GM19397 (cell line): ENCODE measurements at regions not wholly inside any gene's neighbourhood (a gene's known extent, or its start where the extent isn't known, plus 50 kb on each side); places are given as distances from the start of the nearest gene placed in this dataset.

ENCODE experiments used
- ATAC-seq: cut with Tn5 transposase; IDR thresholded peaks from one replicate; pipeline ENCODE4 v1.9.1; 2021; ENCODE audit warnings: mild to moderate bottlenecking, moderate library complexity; ENCODE audit not compliant: unreplicated experiment

GRCh38 chr1:239779962-239780361, 311.7 kb upstream of the FMN2 start:
- ATAC-seq, result no peak

DNA sequence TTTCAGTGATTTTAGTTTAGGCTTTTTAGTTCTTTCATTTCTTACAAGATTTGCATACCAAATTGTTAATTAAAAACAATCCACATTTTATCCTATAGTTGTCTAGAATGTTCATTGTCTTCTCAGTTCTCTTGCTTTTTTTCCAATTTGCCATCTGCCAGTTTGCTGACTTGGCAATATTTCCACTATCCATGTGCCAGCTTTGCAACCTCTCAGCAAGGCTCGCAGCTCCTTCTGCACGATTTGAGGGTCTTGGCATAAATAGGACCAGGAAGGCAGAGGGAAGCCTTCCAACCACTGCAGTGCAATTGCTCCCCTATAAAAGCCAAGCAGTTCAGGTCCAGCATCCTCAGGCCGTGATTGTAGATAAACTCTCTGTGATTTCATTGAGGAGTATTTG, 306.8 kb upstream of the FMN2 start:
- ATAC-seq, result no peak

- ATAC-seq, result no peak
These were observed 306.1 kb upstream of the FMN2 start for GRCh38 chr1:239785576-239785975.

GRCh38 chr1:239786464-239786863, 305.2 kb upstream of the FMN2 start:
- no peak for ATAC-seq

DNA sequence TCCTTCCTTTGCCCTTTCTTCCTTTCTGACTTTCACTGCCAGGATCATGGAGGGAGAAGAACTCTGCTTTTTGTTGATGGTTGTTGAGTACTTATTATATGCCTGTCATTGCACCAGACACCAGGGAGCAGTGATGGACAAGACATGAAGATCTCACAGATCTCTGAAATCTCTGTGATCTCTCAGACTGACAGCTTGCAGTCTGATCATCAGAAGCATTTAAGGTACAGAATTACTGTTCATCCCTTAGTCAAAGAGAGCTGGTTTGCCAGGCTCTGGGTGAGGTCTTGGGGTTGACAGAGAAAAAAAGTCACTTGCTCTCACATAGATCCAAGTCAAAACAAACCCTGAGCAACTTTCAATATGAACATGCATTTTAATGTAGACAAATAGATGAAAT, 299.5 kb upstream of the FMN2 start:
- no peak for ATAC-seq

- ATAC-seq, result no peak
These were observed 296.4 kb upstream of the FMN2 start for GRCh38 chr1:239795304-239795703.

GRCh38 chr1:239799617-239800016, 292.1 kb upstream of the FMN2 start:
- no peak for ATAC-seq

GRCh38 chr1:239800861-239801260, 290.8 kb upstream of the FMN2 start:
- no peak for ATAC-seq

- ATAC-seq, result no peak
These were observed 289.4 kb upstream of the FMN2 start for GRCh38 chr1:239802275-239802674.

DNA sequence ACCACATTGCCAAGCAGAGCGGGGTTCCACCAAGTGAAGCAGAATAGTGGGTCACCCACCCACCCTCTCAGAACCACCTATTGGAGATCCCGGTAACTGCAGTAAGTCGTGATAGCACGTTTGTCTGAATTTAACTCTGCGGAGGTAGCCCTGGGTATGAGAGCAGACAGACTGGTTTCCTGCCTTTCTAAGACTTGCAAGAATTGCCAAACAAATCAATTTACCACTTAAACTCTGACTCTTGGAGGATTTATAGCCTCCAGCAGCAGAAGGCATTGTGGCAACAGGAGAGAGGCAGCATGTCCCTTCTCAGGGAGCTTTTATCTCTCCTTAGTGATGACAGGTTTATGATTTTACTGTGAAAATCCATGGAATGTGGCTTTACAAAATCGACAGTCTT, 287.9 kb upstream of the FMN2 start:
- ATAC-seq, result no peak

DNA sequence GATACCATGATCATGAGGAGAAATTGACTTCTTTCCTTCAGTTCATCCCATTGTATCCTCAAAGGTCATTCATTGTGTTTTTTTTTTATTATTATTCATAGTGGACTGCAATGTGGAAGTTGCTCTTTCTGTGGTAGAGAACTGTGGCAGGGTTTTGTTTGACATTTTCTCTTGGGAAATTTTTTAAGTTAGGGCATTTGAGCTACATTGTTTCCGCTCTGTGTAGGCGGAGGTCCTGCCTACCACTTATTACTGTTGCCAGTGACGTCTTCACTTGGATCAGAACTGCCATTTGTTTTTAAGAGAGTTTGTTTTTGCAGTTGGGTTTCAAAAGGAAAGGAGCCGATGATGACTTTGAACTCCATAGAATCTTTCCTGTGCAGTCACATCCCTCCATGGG, 287.4 kb upstream of the FMN2 start:
- ATAC-seq, result no peak

DNA sequence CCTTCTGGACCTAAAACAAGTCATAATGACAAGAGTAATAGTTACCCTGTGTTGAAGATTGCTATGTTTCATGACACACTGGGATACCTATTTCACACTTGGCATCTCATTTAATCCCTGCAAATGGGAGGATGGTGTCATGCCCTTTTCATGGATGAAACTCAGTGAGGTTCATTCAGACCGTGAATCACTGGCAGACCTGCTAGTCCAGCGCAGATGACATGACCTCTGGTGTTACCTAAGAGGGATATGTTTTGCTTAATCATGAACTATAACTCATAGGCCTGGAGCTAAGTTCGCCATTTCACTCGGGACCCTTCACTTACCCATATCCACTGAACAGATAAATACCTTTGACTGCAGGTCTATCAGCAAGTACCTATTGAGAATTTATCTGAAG, 286.6 kb upstream of the FMN2 start:
- no peak for ATAC-seq

GRCh38 chr1:239805851-239806772, 285.6 kb upstream of the FMN2 start:
- ATAC-seq, result no peak

- ATAC-seq, result no peak
These were observed 284.8 kb upstream of the FMN2 start for GRCh38 chr1:239806897-239807296.

GRCh38 chr1:239807361-239807760, 284.3 kb upstream of the FMN2 start:
- ATAC-seq, result no peak

GRCh38 chr1:239810061-239810481, 281.6 kb upstream of the FMN2 start:
- ATAC-seq, result no peak

DNA sequence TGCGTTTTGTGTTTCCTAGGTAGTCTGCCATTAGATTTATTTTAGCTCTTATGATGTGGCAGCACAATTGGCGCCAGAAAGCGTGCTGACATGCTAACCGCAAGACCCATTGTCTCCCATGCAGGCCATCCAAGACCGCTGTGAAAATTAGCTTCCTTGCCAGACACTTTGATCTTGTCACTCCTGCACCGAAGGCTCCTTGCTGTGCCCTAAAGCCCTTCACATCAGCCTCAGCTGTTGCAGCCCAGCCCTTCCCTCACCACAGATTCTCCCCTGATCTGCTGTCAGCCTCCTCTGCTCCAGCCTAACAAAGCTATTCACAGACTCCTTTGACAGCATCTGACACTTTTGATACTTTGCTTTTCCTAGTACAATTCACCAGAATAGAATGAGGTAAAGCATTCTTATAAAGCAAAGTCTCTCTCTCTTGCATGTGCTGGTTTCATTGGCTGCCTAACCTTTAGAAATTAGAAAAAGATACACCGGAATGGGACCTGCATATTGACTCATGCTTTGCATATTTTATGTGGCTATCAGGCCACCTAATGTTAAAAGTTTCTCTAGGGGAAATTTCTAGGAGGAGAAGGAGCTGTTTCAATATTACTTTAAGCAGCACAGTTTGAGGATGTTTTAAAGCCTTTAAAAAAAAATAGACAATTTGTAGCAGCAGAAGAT, 280.3 kb upstream of the FMN2 start:
- ATAC-seq, result no peak

GRCh38 chr1:239812580-239812979, 279.1 kb upstream of the FMN2 start:
- no peak for ATAC-seq

GRCh38 chr1:239814306-239814881, 277.3 kb upstream of the FMN2 start:
- ATAC-seq, result no peak

- ATAC-seq, result no peak
These were observed 276.6 kb upstream of the FMN2 start for GRCh38 chr1:239815074-239815473.

DNA sequence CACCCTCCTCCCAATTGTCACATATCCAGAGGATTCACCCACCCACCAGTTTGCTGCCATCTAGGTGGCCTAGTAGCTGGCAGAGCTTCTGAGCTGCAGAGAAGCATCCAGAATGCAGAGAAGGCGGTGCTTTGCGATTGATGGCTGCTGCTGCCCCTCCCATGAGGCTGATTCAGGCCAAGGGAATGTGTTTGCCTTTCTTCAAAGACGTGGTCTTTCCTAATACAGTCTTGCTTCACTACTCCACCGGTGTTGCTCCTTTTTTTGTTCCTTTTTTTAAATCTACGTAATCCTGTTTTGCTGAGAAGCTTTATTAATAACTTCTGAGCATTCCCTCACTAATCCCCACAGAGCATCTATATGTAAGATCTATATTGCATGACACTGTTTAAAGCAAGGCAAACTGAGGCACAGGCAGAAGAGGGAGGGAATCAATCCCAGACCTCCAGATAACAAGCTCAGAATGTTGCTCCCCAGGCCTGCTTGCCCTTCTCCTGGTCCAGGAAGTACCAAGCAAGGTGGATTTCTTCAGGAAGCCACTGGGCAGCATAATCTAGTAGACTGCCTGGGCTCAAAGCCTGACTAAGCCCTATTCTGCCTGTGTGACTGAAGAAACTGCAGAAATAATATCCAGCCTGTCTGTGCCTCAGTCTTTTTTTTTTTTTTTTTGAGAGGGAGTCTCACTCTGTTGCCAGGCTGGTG, 275.5 kb upstream of the FMN2 start:
- ATAC-seq, result no peak
